GM18502 (cell line): ENCODE measurements at regions not wholly inside any gene's neighbourhood (a gene's known extent, or its start where the extent isn't known, plus 50 kb on each side); places are given as distances from the start of the nearest gene placed in this dataset.
"Not testable (repeated sequence)": the region's sequence is repeated elsewhere in the genome, so short reads cannot be mapped to it uniquely, and the experiment has no call there.

Experiments used
- ATAC-seq: cut with Tn5 transposase; IDR thresholded peaks from one replicate; pipeline ENCODE4 v1.9.1; 2021; ENCODE audit warnings: mild to moderate bottlenecking; ENCODE audit not compliant: unreplicated experiment, poor library complexity

GRCh38 chr7:121745856-121746255, 127.1 kb upstream of the PTPRZ1 start:
- ATAC-seq: no peak

GRCh38 chr7:121744877-121745276, 128.1 kb upstream of the PTPRZ1 start:
- ATAC-seq: no peak

- no peak for ATAC-seq
Measured at GRCh38 chr7:121744319-121744718, 128.6 kb upstream of the PTPRZ1 start.

GRCh38 chr7:121741896-121742295, 131.1 kb upstream of the PTPRZ1 start:
- ATAC-seq: no peak

- ATAC-seq: no peak
Measured at GRCh38 chr7:121739465-121739864, 133.5 kb upstream of the PTPRZ1 start.

- ATAC-seq: no peak
Measured at GRCh38 chr7:121730869-121731268, 142.1 kb upstream of the PTPRZ1 start.

- no peak for ATAC-seq
Measured at GRCh38 chr7:121714559-121715303, 158.2 kb upstream of the PTPRZ1 start.

GRCh38 chr7:121712961-121713360, 160.0 kb upstream of the PTPRZ1 start:
- ATAC-seq: not testable (repeated sequence)

- no peak for ATAC-seq
Measured at GRCh38 chr7:121697731-121698316, 175.1 kb upstream of the PTPRZ1 start.

GRCh38 chr7:121696954-121697353, 176.0 kb upstream of the PTPRZ1 start:
- no peak for ATAC-seq

- no peak for ATAC-seq
Measured at GRCh38 chr7:121689749-121690148, 183.2 kb upstream of the PTPRZ1 start.

GRCh38 chr7:121681700-121682099, 191.3 kb upstream of the PTPRZ1 start:
- no peak for ATAC-seq

GRCh38 chr7:121676168-121676567, 196.8 kb upstream of the PTPRZ1 start:
- ATAC-seq: no peak

GRCh38 chr7:121674455-121674854, 198.5 kb upstream of the PTPRZ1 start:
- ATAC-seq: not testable (repeated sequence)

GRCh38 chr7:121669144-121669543, 203.8 kb upstream of the PTPRZ1 start:
- no peak for ATAC-seq

- no peak for ATAC-seq
Measured at GRCh38 chr7:121666306-121666705, 206.7 kb upstream of the PTPRZ1 start.

GRCh38 chr7:121643320-121643719, 229.6 kb upstream of the PTPRZ1 start:
- ATAC-seq: no peak

- ATAC-seq: no peak
Measured at GRCh38 chr7:121639705-121640104, 233.3 kb upstream of the PTPRZ1 start.

- ATAC-seq: no peak
Measured at GRCh38 chr7:121638286-121638685, 234.7 kb upstream of the PTPRZ1 start.

GRCh38 chr7:121634356-121634755, 238.2 kb upstream of the FAM3C start:
- no peak for ATAC-seq

- no peak for ATAC-seq
Measured at GRCh38 chr7:121633186-121633585, 237.1 kb upstream of the FAM3C start.

GRCh38 chr7:121624958-121625357, 228.8 kb upstream of the FAM3C start:
- ATAC-seq: no peak
